ENCODE measurements at regions not wholly inside any gene's neighbourhood (a gene's known extent, or its start where the extent isn't known, plus 50 kb on each side); places are given as distances from the start of the nearest gene placed in this dataset.

DNA sequence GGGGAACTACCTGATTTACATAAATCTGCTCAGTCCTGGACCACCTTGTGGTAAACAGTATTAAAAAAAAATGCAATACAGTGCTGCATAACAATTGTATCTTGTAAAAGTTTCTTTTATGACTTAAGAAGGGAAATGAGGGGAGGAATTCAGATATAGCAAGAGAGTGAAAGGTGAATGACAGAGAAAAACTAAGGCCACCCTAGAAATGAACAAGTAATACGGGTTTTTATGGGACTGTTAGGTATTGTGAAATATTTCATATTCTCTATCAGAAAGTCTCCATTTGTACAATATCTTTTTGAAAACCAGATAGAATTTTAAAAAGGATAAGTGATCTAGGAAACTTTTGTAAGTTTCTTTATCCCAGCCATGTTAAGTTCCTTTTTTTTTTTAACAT, 69.7 kb upstream of the NOCT start:
- TF ChIP-seq GLIS3 (CRISPR knock-in tag; IDR thresholded peaks at IDR 0.05), result no peak
- no peak for TF ChIP-seq ZC3H10 (CRISPR knock-in tag; IDR thresholded peaks at IDR 0.05)
- TF ChIP-seq PATZ1 (CRISPR knock-in tag; IDR thresholded peaks at IDR 0.05; ENCODE audit: borderline replicate concordance), result no peak
- TF ChIP-seq TOX (CRISPR knock-in tag; IDR thresholded peaks at IDR 0.05; ENCODE audit: borderline replicate concordance), result no peak
- TF ChIP-seq RARB (CRISPR knock-in tag; IDR thresholded peaks at IDR 0.05), result no peak
- TF ChIP-seq ZFP30 (CRISPR knock-in tag; IDR thresholded peaks at IDR 0.05), result no peak
- ATAC-seq, result no peak

- ATAC-seq, result no peak
Measured at GRCh38 chr4:138945401-138945800, 70.2 kb upstream of the NOCT start.

GRCh38 chr4:138943893-138944292, 71.7 kb upstream of the NOCT start:
- no peak for TF ChIP-seq ARNTL (CRISPR knock-in tag; IDR thresholded peaks at IDR 0.05; ENCODE audit: borderline replicate concordance, low read depth)
- TF ChIP-seq, protein P1, sequence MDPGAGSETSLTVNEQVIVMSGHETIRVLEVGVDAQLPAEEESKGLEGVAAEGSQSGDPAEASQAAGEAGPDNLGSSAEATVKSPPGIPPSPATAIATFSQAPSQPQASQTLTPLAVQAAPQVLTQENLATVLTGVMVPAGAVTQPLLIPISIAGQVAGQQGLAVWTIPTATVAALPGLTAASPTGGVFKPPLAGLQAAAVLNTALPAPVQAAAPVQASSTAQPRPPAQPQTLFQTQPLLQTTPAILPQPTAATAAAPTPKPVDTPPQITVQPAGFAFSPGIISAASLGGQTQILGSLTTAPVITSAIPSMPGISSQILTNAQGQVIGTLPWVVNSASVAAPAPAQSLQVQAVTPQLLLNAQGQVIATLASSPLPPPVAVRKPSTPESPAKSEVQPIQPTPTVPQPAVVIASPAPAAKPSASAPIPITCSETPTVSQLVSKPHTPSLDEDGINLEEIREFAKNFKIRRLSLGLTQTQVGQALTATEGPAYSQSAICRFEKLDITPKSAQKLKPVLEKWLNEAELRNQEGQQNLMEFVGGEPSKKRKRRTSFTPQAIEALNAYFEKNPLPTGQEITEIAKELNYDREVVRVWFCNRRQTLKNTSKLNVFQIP (CRISPR knock-in tag; IDR thresholded peaks at IDR 0.05; ENCODE audit: borderline replicate concordance, low read depth), result no peak
- ATAC-seq, result no peak

More at GRCh38 chr4:138945401-138945800, 70.2 kb upstream of the NOCT start:
- TF ChIP-seq, protein P2, sequence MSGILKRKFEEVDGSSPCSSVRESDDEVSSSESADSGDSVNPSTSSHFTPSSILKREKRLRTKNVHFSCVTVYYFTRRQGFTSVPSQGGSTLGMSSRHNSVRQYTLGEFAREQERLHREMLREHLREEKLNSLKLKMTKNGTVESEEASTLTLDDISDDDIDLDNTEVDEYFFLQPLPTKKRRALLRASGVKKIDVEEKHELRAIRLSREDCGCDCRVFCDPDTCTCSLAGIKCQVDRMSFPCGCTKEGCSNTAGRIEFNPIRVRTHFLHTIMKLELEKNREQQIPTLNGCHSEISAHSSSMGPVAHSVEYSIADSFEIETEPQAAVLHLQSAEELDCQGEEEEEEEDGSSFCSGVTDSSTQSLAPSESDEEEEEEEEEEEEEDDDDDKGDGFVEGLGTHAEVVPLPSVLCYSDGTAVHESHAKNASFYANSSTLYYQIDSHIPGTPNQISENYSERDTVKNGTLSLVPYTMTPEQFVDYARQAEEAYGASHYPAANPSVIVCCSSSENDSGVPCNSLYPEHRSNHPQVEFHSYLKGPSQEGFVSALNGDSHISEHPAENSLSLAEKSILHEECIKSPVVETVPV (CRISPR knock-in tag; IDR thresholded peaks at IDR 0.05), result no peak
- TF ChIP-seq RARB (CRISPR knock-in tag; IDR thresholded peaks at IDR 0.05), result no peak
- TF ChIP-seq PATZ1 (CRISPR knock-in tag; IDR thresholded peaks at IDR 0.05; ENCODE audit: borderline replicate concordance), result no peak
- TF ChIP-seq TSHZ2 (CRISPR knock-in tag; IDR thresholded peaks at IDR 0.05), result no peak

DNA sequence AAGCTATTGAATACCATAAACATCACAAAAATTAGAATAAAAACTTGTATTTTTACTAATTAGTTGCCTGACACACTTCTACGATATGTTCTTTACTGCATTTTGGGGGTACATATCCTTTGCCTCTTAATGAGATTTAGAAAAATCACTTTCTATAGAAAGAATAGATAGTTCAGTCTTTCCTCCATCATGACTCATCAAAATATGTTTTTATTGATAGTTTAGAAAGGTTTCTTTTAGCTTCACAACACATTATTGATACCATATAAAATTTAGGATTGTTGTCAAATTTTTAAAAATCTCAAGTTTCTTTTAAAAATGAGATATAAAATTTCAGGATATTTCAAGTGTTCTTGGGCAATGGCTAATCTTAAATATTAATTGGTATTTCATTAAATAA, 74.5 kb upstream of the NOCT start:
- ATAC-seq, result no peak
- TF ChIP-seq ESRRG (CRISPR knock-in tag; IDR thresholded peaks at IDR 0.05) (no peak), RARB (CRISPR knock-in tag; IDR thresholded peaks at IDR 0.05) (no peak), TSHZ2 (CRISPR knock-in tag; IDR thresholded peaks at IDR 0.05) (no peak), PPARA (CRISPR knock-in tag; IDR thresholded peaks at IDR 0.05; ENCODE audit: borderline replicate concordance) (no peak), ZNF565 (CRISPR knock-in tag; conservative IDR thresholded peaks at IDR 0.05; ENCODE audit: low read depth) (no peak), ZC3H10 (CRISPR knock-in tag; IDR thresholded peaks at IDR 0.05) (no peak), TOX (CRISPR knock-in tag; IDR thresholded peaks at IDR 0.05; ENCODE audit: borderline replicate concordance) (no peak), ARNTL (CRISPR knock-in tag; IDR thresholded peaks at IDR 0.05; ENCODE audit: borderline replicate concordance, low read depth) (no peak), ZNF8 (CRISPR knock-in tag; IDR thresholded peaks at IDR 0.05) (no peak), OSR1 (CRISPR knock-in tag; IDR thresholded peaks at IDR 0.05) (no peak), ZFP30 (CRISPR knock-in tag; IDR thresholded peaks at IDR 0.05) (no peak), GLIS3 (CRISPR knock-in tag; IDR thresholded peaks at IDR 0.05) (no peak), SNAI2 (CRISPR knock-in tag; IDR thresholded peaks at IDR 0.05) (no peak)
- TF ChIP-seq, protein P1 (CRISPR knock-in tag; IDR thresholded peaks at IDR 0.05; ENCODE audit: borderline replicate concordance, low read depth), result no peak
- TF ChIP-seq, protein P3, sequence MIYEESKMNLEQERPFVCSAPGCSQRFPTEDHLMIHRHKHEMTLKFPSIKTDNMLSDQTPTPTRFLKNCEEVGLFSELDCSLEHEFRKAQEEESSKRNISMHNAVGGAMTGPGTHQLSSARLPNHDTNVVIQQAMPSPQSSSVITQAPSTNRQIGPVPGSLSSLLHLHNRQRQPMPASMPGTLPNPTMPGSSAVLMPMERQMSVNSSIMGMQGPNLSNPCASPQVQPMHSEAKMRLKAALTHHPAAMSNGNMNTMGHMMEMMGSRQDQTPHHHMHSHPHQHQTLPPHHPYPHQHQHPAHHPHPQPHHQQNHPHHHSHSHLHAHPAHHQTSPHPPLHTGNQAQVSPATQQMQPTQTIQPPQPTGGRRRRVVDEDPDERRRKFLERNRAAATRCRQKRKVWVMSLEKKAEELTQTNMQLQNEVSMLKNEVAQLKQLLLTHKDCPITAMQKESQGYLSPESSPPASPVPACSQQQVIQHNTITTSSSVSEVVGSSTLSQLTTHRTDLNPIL (CRISPR knock-in tag; IDR thresholded peaks at IDR 0.05; ENCODE audit: low read depth), result no peak

Data from SK-N-SH treated with all-trans-retinoic acid at 6 μM for 48 hours (cell line).